SK-N-MC (cell line): ENCODE measurements at regions not wholly inside any gene's neighbourhood (a gene's known extent, or its start where the extent isn't known, plus 50 kb on each side); places are given as distances from the start of the nearest gene placed in this dataset.

ENCODE experiments used
- EZH2 ChIP-seq: fragments of 200-600 bp; sonication (generic); IDR thresholded peaks from one replicate; pipeline ENCODE4 v1.6.1; 2017; ENCODE audit warnings: antibody characterized with exemption
- POLR2AphosphoS5 ChIP-seq: IDR thresholded peaks from 2 replicates; pipeline ENCODE4 v1.6.1; 2012; ENCODE audit warnings: mild to moderate bottlenecking, low read depth, low read length, borderline replicate concordance

DNA sequence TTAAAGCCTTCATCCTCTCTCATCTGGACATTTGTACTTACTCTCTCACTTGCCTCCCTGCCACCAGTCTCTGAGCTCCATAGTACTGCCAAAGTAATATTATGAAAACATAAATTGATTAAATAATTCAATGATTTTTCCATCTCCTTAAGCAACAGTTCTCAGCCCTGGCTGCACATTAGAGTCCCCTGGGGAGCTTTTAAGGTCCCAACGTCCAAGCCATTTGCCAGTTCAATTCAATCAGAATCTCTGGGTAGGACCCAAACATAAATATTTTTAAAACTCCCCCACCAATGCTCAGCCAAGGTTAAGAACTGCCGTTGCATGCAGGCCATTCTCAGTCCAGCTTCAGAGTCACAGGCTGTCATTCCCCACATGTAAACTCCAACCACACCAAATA, 114.4 kb upstream of the BMAL1 start:
- TF ChIP-seq POLR2AphosphoS5 = no peak
- TF ChIP-seq EZH2 = no peak
